ENCODE measurements at regions not wholly inside any gene's neighbourhood (a gene's known extent, or its start where the extent isn't known, plus 50 kb on each side); places are given as distances from the start of the nearest gene placed in this dataset.

DNA sequence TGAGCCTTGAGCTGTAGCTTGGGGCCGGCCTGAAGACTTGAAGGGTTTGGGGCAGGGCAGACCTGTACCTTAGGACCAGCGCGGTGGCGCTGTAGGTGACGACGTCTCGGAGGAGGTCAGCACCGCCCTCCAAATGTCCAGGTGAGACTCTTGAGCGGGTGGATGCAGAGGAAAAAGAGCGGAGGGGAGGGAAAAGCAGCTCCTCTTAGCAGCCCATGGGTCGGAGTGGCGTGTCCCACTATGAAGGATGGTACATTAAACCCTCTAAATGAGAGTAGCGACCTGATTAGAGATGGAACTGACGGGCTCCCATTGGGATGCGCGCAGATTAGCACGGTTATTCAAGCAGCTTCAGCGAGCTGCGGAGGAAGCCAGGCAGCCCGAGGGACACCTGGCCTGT, 77.0 kb upstream of the MAP1LC3B2 start:
- no peak for TF ChIP-seq CTCF (IDR thresholded peaks at IDR 0.05)
- no peak for TF ChIP-seq POLR2A (IDR thresholded peaks at IDR 0.05)

Data from right lobe of liver (tissue), 4 donors.